H1 (cell line): ENCODE measurements at regions not wholly inside any gene's neighbourhood (a gene's known extent, or its start where the extent isn't known, plus 50 kb on each side); places are given as distances from the start of the nearest gene placed in this dataset.
"Not testable (repeated sequence)": the region's sequence is repeated elsewhere in the genome, so short reads cannot be mapped to it uniquely, and the experiment has no call there.

Experiments used
- CTCF ChIA-PET: fragments of 300-600 bp; sonication (Branson Sonifier 250); formaldehyde crosslinking; loops from one replicate; lab custom pipeline; 2021; ENCODE audit not compliant: partially characterized antibody; lab: Charles Lee
- POLR2A ChIA-PET: fragments of 300-600 bp; sonication (Branson Sonifier 250); formaldehyde crosslinking; loops from one replicate; lab custom pipeline; 2021; ENCODE audit warnings: inconsistent platforms; ENCODE audit not compliant: partially characterized antibody; lab: Charles Lee
- DNase-seq, 2 experiments: peaks; one replicate each; pipeline versions ENCODE4 v3.0.0 to v3.0.0-alpha.2; 2010 to 2022; ENCODE audit warnings: low spot score in 2 of 2, low read depth in 1 of 2, mixed read lengths in 1 of 2
- FAIRE-seq: peaks from 2 replicates; lab custom pipeline; 2011; peaks lifted over from hg19 to GRCh38; lab: Jason Lieb, UNC
- H2AFZ ChIP-seq: 2 replicates; pipeline ENCODE4 v1.8.1; 2012; ENCODE audit warnings: low read length, inconsistent platforms
- H2AK5ac ChIP-seq: 2 replicates; pipeline ENCODE4 v1.6.1; 2013; ENCODE audit warnings: low read depth, low read length
- H2BK120ac ChIP-seq: replicated peaks from 2 replicates; pipeline ENCODE3; 2013; ENCODE audit warnings: low read depth, low read length, inconsistent platforms
- H2BK12ac ChIP-seq: 2 replicates; pipeline ENCODE4 v1.6.1; 2013; ENCODE audit warnings: low read depth, low read length
- H2BK15ac ChIP-seq: 2 replicates; pipeline ENCODE4 v1.6.1; 2013; ENCODE audit warnings: low read length
- H2BK20ac ChIP-seq: 2 replicates; pipeline ENCODE4 v1.6.1; 2013; ENCODE audit warnings: low read length
- H2BK5ac ChIP-seq: 2 replicates; pipeline ENCODE4 v1.6.1; 2013; ENCODE audit warnings: low read depth, low read length
- H3K14ac ChIP-seq: 2 replicates; pipeline ENCODE4 v1.6.1; 2013; ENCODE audit warnings: inconsistent platforms; ENCODE audit not compliant: insufficient read length
- H3K18ac ChIP-seq: 2 replicates; pipeline ENCODE4 v1.6.1; 2013; ENCODE audit warnings: low read length; ENCODE audit errors: extremely low read depth
- H3K23ac ChIP-seq: 2 replicates; pipeline ENCODE4 v1.6.1; 2013; ENCODE audit warnings: inconsistent platforms; ENCODE audit not compliant: insufficient read length
- H3K23me2 ChIP-seq: 2 replicates; pipeline ENCODE4 v1.6.1; 2013; ENCODE audit warnings: low read depth, low read length
- H3K27ac ChIP-seq: 2 replicates; pipeline ENCODE4 v1.6.1; 2011; ENCODE audit warnings: low read depth, low read length, inconsistent platforms
- H3K27me3 ChIP-seq, 4 experiments: replicated peaks in 1 of 4; 1 replicate in 1 of 4; 2 replicates in 3 of 4; pipeline versions ENCODE4 v1.6.1 to v1.8.1; 2011 to 2013; ENCODE audit warnings: low read length in 3 of 4, mild to moderate bottlenecking in 3 of 4, inconsistent platforms in 2 of 4, mixed read lengths in 2 of 4, moderate library complexity in 1 of 4; ENCODE audit not compliant: control insufficient read depth in 3 of 4, insufficient read depth in 3 of 4; ENCODE audit errors: extremely low read depth in 1 of 4
- H3K36me3 ChIP-seq, 4 experiments: 2 replicates each; pipeline versions ENCODE4 v1.6.1 to v1.8.1; 2011 to 2013; ENCODE audit warnings: mild to moderate bottlenecking in 4 of 4, low read length in 3 of 4, moderate library complexity in 2 of 4, control low read depth in 1 of 4, inconsistent platforms in 1 of 4; ENCODE audit not compliant: insufficient read depth in 4 of 4, control insufficient read depth in 2 of 4
- H3K4ac ChIP-seq: replicated peaks from 2 replicates; pipeline ENCODE3; 2013; ENCODE audit warnings: low read length, low read depth, mixed read lengths, inconsistent platforms; ENCODE audit not compliant: insufficient read length
- H3K4me1 ChIP-seq, 4 experiments: replicated peaks in 1 of 4; 1 replicate in 1 of 4; 2 replicates in 3 of 4; pipeline versions ENCODE4 v1.6.1 to v1.8.1; 2011 to 2013; ENCODE audit warnings: low read length in 3 of 4, inconsistent platforms in 2 of 4, mixed read lengths in 1 of 4; ENCODE audit not compliant: insufficient read depth in 4 of 4, control insufficient read depth in 3 of 4
- H3K4me2 ChIP-seq, 2 experiments: 2 replicates each; pipeline versions ENCODE4 v1.6.1 to v1.8.1; 2011 to 2013; ENCODE audit warnings: low read depth in 2 of 2, low read length in 2 of 2, control low read depth in 1 of 2, inconsistent platforms in 1 of 2, mild to moderate bottlenecking in 1 of 2; ENCODE audit not compliant: insufficient read depth in 1 of 2
- H3K4me3 ChIP-seq, 4 experiments: fragments of 200-600, 300-600 bp in 1 of 4; sonication (generic), shearing (Covaris generic), sonication (Bioruptor Twin) in 1 of 4; 2 replicates each; pipeline versions ENCODE4 v1.5.1 to v1.8.1; 2011 to 2016; ENCODE audit warnings: low read length in 4 of 4, low read depth in 3 of 4, control low read depth in 2 of 4, inconsistent platforms in 2 of 4, mild to moderate bottlenecking in 2 of 4, mixed read lengths in 1 of 4, moderate library complexity in 1 of 4; ENCODE audit not compliant: insufficient read depth in 2 of 4; ENCODE audit errors: extremely low read depth in 1 of 4
- H3K56ac ChIP-seq: replicated peaks from 2 replicates; pipeline ENCODE3; 2013; ENCODE audit warnings: low read depth, mild to moderate bottlenecking, mixed read lengths, low read length, inconsistent platforms; ENCODE audit not compliant: insufficient read length
- H3K79me1 ChIP-seq: 2 replicates; pipeline ENCODE4 v1.6.1; 2013; ENCODE audit warnings: low read depth, low read length, control low read depth
- H3K79me2 ChIP-seq, 2 experiments: 2 replicates each; pipeline versions ENCODE4 v1.6.1 to v1.8.1; 2012 to 2013; ENCODE audit warnings: low read length in 2 of 2, mild to moderate bottlenecking in 2 of 2, inconsistent platforms in 1 of 2; ENCODE audit not compliant: insufficient read depth in 2 of 2, control insufficient read depth in 1 of 2
- H3K9ac ChIP-seq, 4 experiments: replicated peaks in 1 of 4; 1 replicate in 1 of 4; 2 replicates in 3 of 4; pipeline versions ENCODE4 v1.6.1 to v1.8.1; 2011 to 2013; ENCODE audit warnings: low read depth in 3 of 4, low read length in 3 of 4, control low read depth in 2 of 4, mild to moderate bottlenecking in 2 of 4, moderate library complexity in 2 of 4, inconsistent platforms in 1 of 4; ENCODE audit errors: extremely low read depth in 1 of 4
- H3K9me3 ChIP-seq, 2 experiments: 2 replicates each; pipeline versions ENCODE4 v1.6.1 to v1.8.1; 2012 to 2013; ENCODE audit warnings: mild to moderate bottlenecking in 2 of 2, moderate library complexity in 2 of 2, control low read depth in 1 of 2, inconsistent platforms in 1 of 2, low read depth in 1 of 2, low read length in 1 of 2, mixed read lengths in 1 of 2; ENCODE audit not compliant: insufficient read depth in 2 of 2
- H4K20me1 ChIP-seq, 2 experiments: replicated peaks in 1 of 2; 2 replicates each; pipeline versions ENCODE3 to v1.8.1; 2011 to 2013; ENCODE audit warnings: inconsistent platforms in 2 of 2, low read length in 2 of 2, mild to moderate bottlenecking in 1 of 2; ENCODE audit not compliant: insufficient read depth in 2 of 2, control insufficient read depth in 1 of 2
- H4K5ac ChIP-seq: 2 replicates; pipeline ENCODE4 v1.6.1; 2013; ENCODE audit warnings: low read length, low read depth, mixed read lengths, inconsistent platforms; ENCODE audit not compliant: insufficient read length
- H4K8ac ChIP-seq: 2 replicates; pipeline ENCODE4 v1.8.0; 2013; ENCODE audit warnings: mild to moderate bottlenecking, moderate library complexity, low read length, inconsistent platforms; ENCODE audit not compliant: insufficient read depth; ENCODE audit errors: extremely low read depth
- H4K91ac ChIP-seq: replicated peaks from 2 replicates; pipeline ENCODE3; 2013; ENCODE audit warnings: low read length, mixed read lengths, inconsistent platforms; ENCODE audit not compliant: insufficient read length
- WGBS, 2 experiments: shearing (Covaris generic) in 1 of 2; methylation state at CpG; one replicate each; pipeline versions ENCODE4 v1.1.6 to v1.1.7; 2013 to 2015; ENCODE audit warnings: low lambda C conversion rate in 2 of 2, mixed read lengths in 2 of 2, inconsistent platforms in 1 of 2, low coverage in 1 of 2, missing lambda C conversion rate in 1 of 2; ENCODE audit not compliant: insufficient replicate concordance in 2 of 2, insufficient coverage in 1 of 2, insufficient read length in 1 of 2; ENCODE audit errors: extremely low coverage in 1 of 2, missing lambda C conversion rate in 1 of 2; 5-methylcytosine and 5-hydroxymethylcytosine counted together

DNA sequence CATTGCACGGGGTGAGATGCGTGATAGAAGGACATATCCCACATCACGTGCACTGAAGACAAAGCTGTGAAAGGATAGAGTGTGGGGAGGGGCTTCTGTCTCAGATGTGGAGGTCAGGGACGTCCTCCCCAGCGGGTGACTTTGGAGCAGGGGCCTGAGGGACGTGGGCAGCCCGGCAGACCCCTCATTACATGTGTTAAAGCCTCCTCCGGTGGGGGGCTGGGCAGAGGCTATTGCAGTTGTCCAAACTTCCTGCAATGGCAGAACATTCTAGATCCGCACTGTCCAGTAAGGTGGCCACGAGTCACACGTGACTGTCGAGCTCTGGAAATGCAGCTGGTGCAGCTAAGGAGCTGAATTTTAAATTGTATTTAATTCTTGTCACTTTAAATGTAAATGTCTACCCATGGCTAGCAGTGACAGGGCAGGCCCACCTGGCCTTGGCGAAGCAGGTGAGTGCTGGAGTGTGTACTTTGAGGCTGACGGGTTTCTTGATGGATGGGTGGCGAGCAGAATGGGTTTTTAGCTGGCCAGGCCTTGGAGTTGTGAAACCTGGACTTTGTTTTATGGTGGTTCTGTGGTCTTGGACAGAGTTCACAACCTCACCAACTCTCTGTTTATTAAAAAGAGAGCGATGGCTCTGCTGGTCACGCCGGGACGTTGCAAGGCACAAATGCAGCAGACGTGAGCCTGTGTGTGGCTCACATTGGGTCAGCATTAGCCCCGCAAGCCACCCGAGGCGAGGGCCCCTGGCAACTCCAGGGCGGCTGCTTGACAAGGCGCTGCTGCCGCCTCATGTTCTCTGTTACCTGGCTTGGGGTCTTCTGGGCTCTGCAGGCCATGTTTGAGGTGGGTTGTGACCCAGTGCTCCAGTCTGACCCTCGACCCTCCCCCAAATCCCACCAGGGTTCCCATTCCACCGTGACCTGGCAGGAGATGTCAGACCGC, 177.6 kb downstream of the NPIPB11 start:
- FAIRE-seq, POLR2A ChIA-PET, H2AK5ac ChIP-seq, H4K20me1 ChIP-seq, H3K4ac ChIP-seq, H2BK15ac ChIP-seq, H2AFZ ChIP-seq, H3K18ac ChIP-seq, H3K27ac ChIP-seq, H3K14ac ChIP-seq, H3K4me1 ChIP-seq, H4K5ac ChIP-seq, H3K4me3 ChIP-seq, H3K23ac ChIP-seq, H3K79me1 ChIP-seq, H2BK12ac ChIP-seq, H2BK120ac ChIP-seq, H3K23me2 ChIP-seq, H3K4me2 ChIP-seq, H3K9ac ChIP-seq, H3K79me2 ChIP-seq, H4K91ac ChIP-seq, H3K9me3 ChIP-seq, H3K27me3 ChIP-seq, H3K36me3 ChIP-seq, H2BK5ac ChIP-seq, H2BK20ac ChIP-seq, H3K56ac ChIP-seq, H4K8ac ChIP-seq: not testable (repeated sequence)
- 86% methylated on average over 25 of the region's 29 CpGs; no CpG with 5 or more reads in 1 of the 2 experiments for WGBS, 2 experiments
- peak in 1 of 2 experiments; percentile 1 for DNase-seq
- CTCF ChIA-PET, result interaction anchor here (0.8 to 1.2 kb wide), 3 partner anchors 29 to 85 kb away, joined by 3 to 4 read pairs (median 4); no protein-coding TSS in a partner anchor
